PC-9 (cell line): ENCODE measurements at regions not wholly inside any gene's neighbourhood (a gene's known extent, or its start where the extent isn't known, plus 50 kb on each side); places are given as distances from the start of the nearest gene placed in this dataset.
"Not testable (repeated sequence)": the region's sequence is repeated elsewhere in the genome, so short reads cannot be mapped to it uniquely, and the experiment has no call there.

Source experiments
- BruUV-seq: library from RNA; stranded (reverse); fragments of 400-500 nt; replicated peaks from 2 replicates; lab custom pipeline; 2021; lab: Mats Ljungman, UMichigan
- CTCF ChIA-PET: fragments of 300-600 bp; sonication (Branson Sonifier 250); formaldehyde crosslinking; loops from one replicate; lab custom pipeline; 2022; ENCODE audit warnings: antibody characterized with exemption; lab: Charles Lee
- POLR2A ChIA-PET: fragments of 300-600 bp; sonication (Branson Sonifier 250); formaldehyde crosslinking; loops from one replicate; lab custom pipeline; 2022; ENCODE audit warnings: antibody characterized with exemption; ENCODE audit not compliant: unreplicated experiment; lab: Charles Lee
- DNase-seq, 2 experiments: peaks; one replicate each; pipeline versions ENCODE4 v3.0.0 to v3.0.0-alpha.2; 2015 to 2022; ENCODE audit warnings: mixed read lengths in 1 of 2
- H2AFZ ChIP-seq: fragments of 200-600 bp; sonication (generic); 2 replicates; pipeline ENCODE4 v1.8.1; 2017; ENCODE audit warnings: antibody characterized with exemption
- H3F3A ChIP-seq: fragments of 200-600 bp; sonication (generic); 2 replicates; pipeline ENCODE4 v1.8.1; 2017; ENCODE audit warnings: antibody characterized with exemption, mild to moderate bottlenecking, low read depth; ENCODE audit not compliant: insufficient read depth
- H3K27ac ChIP-seq: fragments of 200-600 bp; sonication (generic); 2 replicates; pipeline ENCODE4 v1.6.1; 2016; ENCODE audit warnings: mixed run types
- H3K27me3 ChIP-seq: fragments of 200-600 bp; sonication (generic); 2 replicates; pipeline ENCODE4 v1.6.1; 2016; ENCODE audit warnings: low read depth, mixed run types; ENCODE audit not compliant: insufficient read depth
- H3K36me3 ChIP-seq: fragments of 200-600 bp; sonication (generic); 2 replicates; pipeline ENCODE4 v1.6.1; 2016; ENCODE audit warnings: low read depth, mixed run types
- H3K4me1 ChIP-seq: fragments of 200-600 bp; sonication (generic); replicated peaks from 2 replicates; pipeline ENCODE4 v1.6.1; 2016; ENCODE audit warnings: mixed run types; ENCODE audit not compliant: insufficient read depth
- H3K4me2 ChIP-seq: fragments of 200-600 bp; sonication (generic); 2 replicates; pipeline ENCODE4 v1.6.1; 2017; ENCODE audit warnings: mixed run types
- H3K4me3 ChIP-seq: fragments of 200-600 bp; sonication (generic); 2 replicates; pipeline ENCODE4 v1.6.1; 2016; ENCODE audit warnings: mixed run types
- H3K79me2 ChIP-seq: fragments of 200-600 bp; sonication (generic); 2 replicates; pipeline ENCODE4 v1.6.1; 2017; ENCODE audit warnings: low read depth, mixed run types
- H3K9me2 ChIP-seq: fragments of 200-600 bp; sonication (generic); 2 replicates; pipeline ENCODE4 v1.8.1; 2017; ENCODE audit warnings: mild to moderate bottlenecking; ENCODE audit not compliant: insufficient read depth
- H3K9me3 ChIP-seq: fragments of 200-600 bp; sonication (generic); 2 replicates; pipeline ENCODE4 v1.8.1; 2016; ENCODE audit warnings: low read depth; ENCODE audit not compliant: insufficient read depth
- H4K20me1 ChIP-seq: fragments of 200-600 bp; sonication (generic); 2 replicates; pipeline ENCODE4 v1.8.1; 2017; ENCODE audit not compliant: insufficient read depth
- EZH2 ChIP-seq: fragments of 200-600 bp; sonication (generic); IDR thresholded peaks from 2 replicates; pipeline ENCODE4 v1.8.0; 2017; ENCODE audit warnings: antibody characterized with exemption, low read depth
- intact Hi-C: fragments of 100-400 bp; cut with micrococcal nuclease; formaldehyde crosslinking; loops from one replicate; pipeline ENCODE4 v1.10.0; 2022; ENCODE audit not compliant: unreplicated experiment
- TF ChIP-seq, protein P1 (sequence below): fragments of 200-600 bp; sonication (generic); conservative IDR thresholded peaks from 2 replicates; pipeline ENCODE4 v1.6.1; 2017; ENCODE audit warnings: mixed run types, antibody characterized with exemption, mild to moderate bottlenecking, moderate library complexity

- CTCF ChIA-PET = no interaction called here
- no peak overlapping the region for H3K4me2 ChIP-seq
- H3K36me3 ChIP-seq = no peaks in the 10 kb centered on the region
- no peak overlapping the region for H3K27ac ChIP-seq
- BruUV-seq = no TSS peak
- H3K79me2 ChIP-seq = no peaks in the 10 kb centered on the region
- H3K9me3 ChIP-seq = no peaks in the 10 kb centered on the region
- POLR2A ChIA-PET = no interaction called here
- no peak overlapping the region for H2AFZ ChIP-seq
- intact Hi-C loops = no loop called here
- no peaks in the 10 kb centered on the region for H3K27me3 ChIP-seq
- no peaks in the 10 kb centered on the region for H4K20me1 ChIP-seq
- H3K4me3 ChIP-seq = no peak overlapping the region
- TF ChIP-seq EZH2 = no peak
- H3F3A ChIP-seq = no peaks in the 10 kb centered on the region
- DNase-seq = no peak
- no peaks in the 10 kb centered on the region for H3K4me1 ChIP-seq
- H3K9me2 ChIP-seq = no peaks in the 10 kb centered on the region
These were observed 120.3 kb upstream of the PRKG2 start for GRCh38 chr4:81335122-81335912.

DNA sequence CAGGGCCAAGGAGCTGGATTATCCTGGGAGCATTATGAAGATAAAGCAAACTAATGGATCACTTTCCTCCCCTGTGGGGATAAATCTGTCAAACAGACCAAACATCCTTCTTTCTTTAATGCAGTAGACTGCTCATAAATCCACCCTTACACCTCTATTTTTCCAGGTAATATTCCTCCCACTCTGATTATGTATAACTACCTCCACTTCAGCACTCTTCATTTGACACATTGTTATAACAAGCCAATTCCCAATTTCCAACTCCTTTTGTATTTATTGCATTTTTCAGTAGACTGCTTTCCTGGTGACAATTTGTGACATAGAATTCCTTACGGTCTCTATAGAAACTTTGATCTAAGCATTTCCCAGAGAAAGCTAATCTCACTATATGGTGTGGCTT, 115.0 kb upstream of the PRKG2 start:
- ChIA-PET POLR2A (no interaction called here), CTCF (no interaction called here)
- Histone ChIP-seq H3K4me1 (no peaks in the 10 kb centered on the region), H2AFZ (no peak overlapping the region), H3K9me3 (no peaks in the 10 kb centered on the region), H3K9me2 (no peaks in the 10 kb centered on the region), H3F3A (no peaks in the 10 kb centered on the region), H3K4me2 (no peak overlapping the region), H3K27me3 (no peaks in the 10 kb centered on the region), H3K4me3 (no peak overlapping the region), H3K36me3 (no peaks in the 10 kb centered on the region), H4K20me1 (no peaks in the 10 kb centered on the region), H3K79me2 (no peaks in the 10 kb centered on the region), H3K27ac (no peak overlapping the region)
- no TSS peak for BruUV-seq
- DNase-seq = no peak
- no peak for TF ChIP-seq EZH2
- TF ChIP-seq, protein P1, sequence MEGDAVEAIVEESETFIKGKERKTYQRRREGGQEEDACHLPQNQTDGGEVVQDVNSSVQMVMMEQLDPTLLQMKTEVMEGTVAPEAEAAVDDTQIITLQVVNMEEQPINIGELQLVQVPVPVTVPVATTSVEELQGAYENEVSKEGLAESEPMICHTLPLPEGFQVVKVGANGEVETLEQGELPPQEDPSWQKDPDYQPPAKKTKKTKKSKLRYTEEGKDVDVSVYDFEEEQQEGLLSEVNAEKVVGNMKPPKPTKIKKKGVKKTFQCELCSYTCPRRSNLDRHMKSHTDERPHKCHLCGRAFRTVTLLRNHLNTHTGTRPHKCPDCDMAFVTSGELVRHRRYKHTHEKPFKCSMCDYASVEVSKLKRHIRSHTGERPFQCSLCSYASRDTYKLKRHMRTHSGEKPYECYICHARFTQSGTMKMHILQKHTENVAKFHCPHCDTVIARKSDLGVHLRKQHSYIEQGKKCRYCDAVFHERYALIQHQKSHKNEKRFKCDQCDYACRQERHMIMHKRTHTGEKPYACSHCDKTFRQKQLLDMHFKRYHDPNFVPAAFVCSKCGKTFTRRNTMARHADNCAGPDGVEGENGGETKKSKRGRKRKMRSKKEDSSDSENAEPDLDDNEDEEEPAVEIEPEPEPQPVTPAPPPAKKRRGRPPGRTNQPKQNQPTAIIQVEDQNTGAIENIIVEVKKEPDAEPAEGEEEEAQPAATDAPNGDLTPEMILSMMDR = no peak
- intact Hi-C loops = no loop called here

DNA sequence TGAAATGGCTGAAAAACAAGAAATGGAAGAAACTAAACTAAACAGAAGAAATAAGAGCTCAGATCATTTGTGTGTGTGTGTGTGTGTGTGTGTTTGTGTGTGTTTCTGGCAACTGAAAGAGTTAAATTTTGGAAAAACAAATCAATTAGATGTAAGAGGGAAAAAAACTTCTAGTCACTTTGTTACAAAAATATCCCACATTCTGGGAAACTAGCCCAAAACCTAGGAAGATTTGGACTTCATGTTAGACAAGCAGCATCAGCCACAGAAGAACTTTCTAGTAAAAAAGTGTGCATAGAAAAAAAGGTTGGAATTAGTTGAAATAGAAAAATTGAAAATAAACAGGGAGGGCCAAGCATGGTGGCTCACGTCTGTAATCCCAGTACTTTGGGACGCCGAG, 111.6 kb upstream of the PRKG2 start:
- no peaks in the 10 kb centered on the region for H3K27me3 ChIP-seq
- H3K9me2 ChIP-seq = no peaks in the 10 kb centered on the region
- CTCF ChIA-PET = no interaction called here
- H3K27ac ChIP-seq = no peak overlapping the region
- no peaks in the 10 kb centered on the region for H3K9me3 ChIP-seq
- intact Hi-C loops = no loop called here
- no peaks in the 10 kb centered on the region for H3K79me2 ChIP-seq
- H3K36me3 ChIP-seq = no peaks in the 10 kb centered on the region
- H3K4me1 ChIP-seq = no peaks in the 10 kb centered on the region
- no peaks in the 10 kb centered on the region for H4K20me1 ChIP-seq
- TF ChIP-seq, protein P1 = no peak
- TF ChIP-seq EZH2 = no peak
- BruUV-seq = no TSS peak
- no peaks in the 10 kb centered on the region for H3F3A ChIP-seq
- H3K4me2 ChIP-seq = no peak overlapping the region
- no peak overlapping the region for H2AFZ ChIP-seq
- POLR2A ChIA-PET = no interaction called here
- no peak overlapping the region for H3K4me3 ChIP-seq
- DNase-seq = no peak

DNA sequence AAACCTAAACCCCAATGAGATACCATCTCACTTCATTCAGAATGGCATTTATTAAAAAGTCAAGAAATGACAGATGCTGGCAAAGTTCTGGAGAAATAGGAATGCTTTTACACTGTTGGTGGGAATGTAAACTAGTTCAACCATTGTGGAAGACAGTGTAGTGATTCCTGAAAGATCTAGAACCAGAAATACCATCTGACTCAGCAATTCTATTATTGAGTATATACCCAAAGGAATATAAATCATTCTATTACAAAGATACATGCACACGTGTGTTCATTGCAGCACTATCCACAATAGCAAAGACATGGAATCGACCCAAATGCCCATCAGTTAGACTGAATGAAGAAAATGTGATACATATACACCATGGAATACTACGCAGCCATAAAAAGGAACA, 109.6 kb upstream of the PRKG2 start:
- H3K9me2 ChIP-seq, H3K27me3 ChIP-seq, H3K4me2 ChIP-seq, H3K4me3 ChIP-seq, H3K9me3 ChIP-seq, H3K27ac ChIP-seq, CTCF ChIA-PET, intact Hi-C loops, H3F3A ChIP-seq, BruUV-seq, H3K36me3 ChIP-seq, H3K4me1 ChIP-seq, POLR2A ChIA-PET, H3K79me2 ChIP-seq, H2AFZ ChIP-seq, H4K20me1 ChIP-seq, DNase-seq: not testable (repeated sequence)
